DOHH2 (cell line): ENCODE measurements at regions not wholly inside any gene's neighbourhood (a gene's known extent, or its start where the extent isn't known, plus 50 kb on each side); places are given as distances from the start of the nearest gene placed in this dataset.

ENCODE experiments used
- H3F3A ChIP-seq: fragments of 200-600 bp; sonication (generic), shearing (Covaris generic); 2 replicates; pipeline ENCODE4 v1.6.0; 2016; ENCODE audit warnings: antibody characterized with exemption, mild to moderate bottlenecking; ENCODE audit not compliant: control insufficient read depth, insufficient read depth
- H3K27ac ChIP-seq: fragments of 200-600 bp; sonication (generic); 2 replicates; pipeline ENCODE4 v1.5.1; 2014; ENCODE audit warnings: low read depth, mild to moderate bottlenecking, low read length, moderate library complexity
- H3K27me3 ChIP-seq: fragments of 200-600 bp; sonication (generic); 2 replicates; pipeline ENCODE4 v1.6.1; 2014; ENCODE audit warnings: mild to moderate bottlenecking, low read length, mixed read lengths; ENCODE audit not compliant: control insufficient read depth
- H3K36me3 ChIP-seq: fragments of 200-600 bp; sonication (generic); 2 replicates; pipeline ENCODE4 v1.6.1; 2014; ENCODE audit warnings: mild to moderate bottlenecking, low read length, moderate library complexity, mixed read lengths; ENCODE audit not compliant: control insufficient read depth
- H3K4me1 ChIP-seq: fragments of 200-600 bp; sonication (generic); 2 replicates; pipeline ENCODE4 v1.6.1; 2014; ENCODE audit warnings: mild to moderate bottlenecking, low read length, mixed read lengths; ENCODE audit not compliant: control insufficient read depth
- H3K4me2 ChIP-seq: fragments of 200-600 bp; sonication (generic); 2 replicates; pipeline ENCODE4 v1.6.0; 2014; ENCODE audit warnings: mild to moderate bottlenecking, low read length, moderate library complexity
- H3K4me3 ChIP-seq: fragments of 200-600 bp; sonication (generic); 2 replicates; pipeline ENCODE4 v1.5.1; 2014; ENCODE audit warnings: mild to moderate bottlenecking, low read length, mixed read lengths
- H3K79me2 ChIP-seq: fragments of 200-600 bp; sonication (generic); 2 replicates; pipeline ENCODE4 v1.6.1; 2014; ENCODE audit warnings: mild to moderate bottlenecking, low read length, mixed read lengths; ENCODE audit not compliant: control insufficient read depth
- H3K9me2 ChIP-seq: fragments of 200-600 bp; sonication (generic); replicated peaks from 2 replicates; pipeline ENCODE4 v1.6.1; 2014; ENCODE audit warnings: mild to moderate bottlenecking, low read length, mixed read lengths; ENCODE audit not compliant: control insufficient read depth
- H3K9me3 ChIP-seq: fragments of 200-600 bp; sonication (generic); 2 replicates; pipeline ENCODE4 v1.6.1; 2014; ENCODE audit warnings: antibody characterized with exemption, low read length, mixed read lengths; ENCODE audit not compliant: control insufficient read depth, insufficient read depth
- H4K20me1 ChIP-seq: fragments of 200-600 bp; sonication (generic); 2 replicates; pipeline ENCODE4 v1.6.0; 2014; ENCODE audit warnings: low read depth, mild to moderate bottlenecking, antibody characterized with exemption, low read length, moderate library complexity; ENCODE audit not compliant: control insufficient read depth, insufficient read depth
- EZH2phosphoT487 ChIP-seq: fragments of 200-600 bp; sonication (generic); IDR thresholded peaks from 2 replicates; pipeline ENCODE4 v1.6.1; 2017; ENCODE audit warnings: borderline replicate concordance, mild to moderate bottlenecking, antibody characterized with exemption, low read length, moderate library complexity, mixed read lengths
- TF ChIP-seq, protein P1 (sequence below): fragments of 200-600 bp; sonication (generic); IDR thresholded peaks from one replicate; pipeline ENCODE4 v1.5.1; 2014; ENCODE audit warnings: antibody characterized with exemption, mild to moderate bottlenecking, low read depth, low read length; ENCODE audit not compliant: poor library complexity, severe bottlenecking

DNA sequence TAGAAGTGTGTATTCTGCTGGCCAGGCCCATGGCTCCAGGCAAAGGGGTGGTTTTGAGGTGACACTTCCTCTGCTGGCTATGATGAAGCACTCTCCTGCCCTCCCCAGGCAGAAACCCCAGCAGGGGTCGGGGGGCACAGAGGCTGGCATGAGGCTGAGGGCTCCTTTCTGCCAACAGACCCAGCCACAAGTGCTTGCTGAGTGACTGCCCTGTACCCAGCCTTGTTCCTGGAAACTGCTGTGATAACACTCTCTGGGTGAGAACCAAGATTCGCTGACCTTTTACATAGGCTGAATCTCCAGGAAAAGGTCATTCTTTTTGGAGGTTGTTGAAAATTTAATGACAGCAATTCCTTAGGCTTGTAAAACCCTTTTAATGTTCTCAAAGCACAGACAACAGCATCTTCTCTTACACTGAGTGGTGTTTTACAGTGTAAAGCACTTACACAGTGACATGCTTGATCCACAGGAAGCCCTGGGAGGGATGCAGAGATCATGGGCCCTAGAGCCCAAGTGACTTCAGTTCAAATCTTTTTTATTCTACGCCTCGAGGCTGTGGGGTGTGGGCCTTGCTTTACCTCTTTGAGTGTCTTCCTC is 155.5 kb upstream of the FGGY start:
- Histone ChIP-seq H3K9me2 (no peaks in the 10 kb centered on the region), H3K4me3 (no peak overlapping the region), H3K4me1 (no peaks in the 10 kb centered on the region), H3K9me3 (no peaks in the 10 kb centered on the region), H3K4me2 (no peak overlapping the region), H3K27me3 (0 out of 2 replicates have a peak, but pooled peaks cover 2% of the 10 kb centered on the region), H3K27ac (no peak overlapping the region), H4K20me1 (no peaks in the 10 kb centered on the region), H3F3A (no peaks in the 10 kb centered on the region), H3K79me2 (no peaks in the 10 kb centered on the region), H3K36me3 (no peaks in the 10 kb centered on the region)
- TF ChIP-seq, protein P1, sequence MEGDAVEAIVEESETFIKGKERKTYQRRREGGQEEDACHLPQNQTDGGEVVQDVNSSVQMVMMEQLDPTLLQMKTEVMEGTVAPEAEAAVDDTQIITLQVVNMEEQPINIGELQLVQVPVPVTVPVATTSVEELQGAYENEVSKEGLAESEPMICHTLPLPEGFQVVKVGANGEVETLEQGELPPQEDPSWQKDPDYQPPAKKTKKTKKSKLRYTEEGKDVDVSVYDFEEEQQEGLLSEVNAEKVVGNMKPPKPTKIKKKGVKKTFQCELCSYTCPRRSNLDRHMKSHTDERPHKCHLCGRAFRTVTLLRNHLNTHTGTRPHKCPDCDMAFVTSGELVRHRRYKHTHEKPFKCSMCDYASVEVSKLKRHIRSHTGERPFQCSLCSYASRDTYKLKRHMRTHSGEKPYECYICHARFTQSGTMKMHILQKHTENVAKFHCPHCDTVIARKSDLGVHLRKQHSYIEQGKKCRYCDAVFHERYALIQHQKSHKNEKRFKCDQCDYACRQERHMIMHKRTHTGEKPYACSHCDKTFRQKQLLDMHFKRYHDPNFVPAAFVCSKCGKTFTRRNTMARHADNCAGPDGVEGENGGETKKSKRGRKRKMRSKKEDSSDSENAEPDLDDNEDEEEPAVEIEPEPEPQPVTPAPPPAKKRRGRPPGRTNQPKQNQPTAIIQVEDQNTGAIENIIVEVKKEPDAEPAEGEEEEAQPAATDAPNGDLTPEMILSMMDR = no peak
- no peak for TF ChIP-seq EZH2phosphoT487

DNA sequence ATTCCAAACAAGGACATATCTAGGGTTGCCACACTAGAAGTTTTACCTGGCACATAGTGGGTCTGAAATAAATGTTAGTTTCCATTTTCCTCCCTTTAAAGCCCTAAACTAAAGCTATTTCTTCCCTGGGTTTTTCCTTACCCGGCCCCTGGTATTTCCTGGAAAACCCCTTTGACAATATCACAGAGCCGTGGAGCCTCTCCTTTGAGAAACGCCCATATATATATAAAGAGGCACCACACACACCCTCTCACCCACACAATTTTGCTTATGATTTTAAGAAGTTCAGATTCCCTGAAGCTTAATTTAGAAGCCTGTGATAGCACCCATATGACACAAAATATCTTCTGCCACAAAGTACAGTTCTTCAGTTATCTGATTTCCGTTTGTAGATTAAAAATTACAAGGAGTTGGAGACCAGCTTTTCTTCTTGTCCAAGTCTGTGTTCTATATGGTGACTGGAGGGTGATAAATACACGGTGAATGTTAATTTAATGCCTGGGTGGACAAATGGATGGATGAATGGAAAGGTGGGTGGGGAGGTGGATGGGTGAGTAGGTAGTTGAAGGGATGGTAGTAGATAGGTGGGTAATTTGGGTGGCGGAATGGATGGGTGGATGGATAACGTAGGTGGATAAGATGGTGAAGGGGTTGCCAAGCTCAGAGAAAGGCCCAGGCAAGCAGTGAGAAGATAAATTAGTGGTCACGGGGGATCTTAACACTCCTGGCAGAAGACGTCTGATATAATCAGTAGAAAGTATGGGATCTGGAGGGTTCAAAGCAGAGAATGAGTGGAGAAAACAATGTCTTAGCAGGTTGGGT is 154.4 kb upstream of the FGGY start:
- TF ChIP-seq, protein P1 = no peak
- no peak for TF ChIP-seq EZH2phosphoT487
- H3K79me2 ChIP-seq = no peaks in the 10 kb centered on the region
- no peaks in the 10 kb centered on the region for H3F3A ChIP-seq
- H3K9me3 ChIP-seq = no peaks in the 10 kb centered on the region
- peaks cover 14% of the 10 kb centered on the region for H3K27me3 ChIP-seq
- no peak overlapping the region for H3K4me3 ChIP-seq
- no peak overlapping the region for H3K4me2 ChIP-seq
- 0 out of 2 replicates have a peak, but pooled peaks cover 3% of the 10 kb centered on the region for H3K4me1 ChIP-seq
- no peaks in the 10 kb centered on the region for H3K9me2 ChIP-seq
- no peaks in the 10 kb centered on the region for H3K36me3 ChIP-seq
- no peak overlapping the region for H3K27ac ChIP-seq
- no peaks in the 10 kb centered on the region for H4K20me1 ChIP-seq

DNA sequence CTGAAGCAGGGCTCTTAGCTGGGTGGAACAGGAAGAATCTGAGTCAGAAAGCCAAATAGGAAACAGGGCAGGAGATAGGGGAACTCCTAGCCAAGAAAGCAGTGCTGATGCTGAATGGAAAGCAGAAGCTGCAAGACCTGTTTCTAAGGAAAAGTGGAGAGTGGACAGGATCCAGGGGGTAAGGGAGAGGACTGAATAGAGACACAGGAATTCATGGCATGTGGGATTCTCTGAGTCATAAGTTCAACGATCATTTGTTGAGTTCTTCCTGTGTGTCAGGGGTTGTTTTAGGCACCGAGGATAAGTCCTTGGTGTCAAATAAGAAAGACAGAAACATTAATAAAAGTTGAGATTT is 153.8 kb upstream of the FGGY start:
- TF ChIP-seq EZH2phosphoT487 = no peak
- TF ChIP-seq, protein P1 = no peak
- Histone ChIP-seq H3K4me2 (no peak overlapping the region), H3K4me3 (no peak overlapping the region), H3K27ac (no peak overlapping the region), H3K79me2 (no peaks in the 10 kb centered on the region), H4K20me1 (no peaks in the 10 kb centered on the region), H3K9me2 (no peaks in the 10 kb centered on the region), H3K9me3 (no peaks in the 10 kb centered on the region), H3F3A (no peaks in the 10 kb centered on the region), H3K36me3 (no peaks in the 10 kb centered on the region), H3K4me1 (0 out of 2 replicates have a peak, but pooled peaks cover 3% of the 10 kb centered on the region), H3K27me3 (peaks cover 19% of the 10 kb centered on the region)
